Lower leg skin (tissue), 3 donors: ENCODE measurements at regions not wholly inside any gene's neighbourhood (a gene's known extent, or its start where the extent isn't known, plus 50 kb on each side); places are given as distances from the start of the nearest gene placed in this dataset.

ENCODE experiments used
- CTCF ChIP-seq, 3 donors: fragments of 450-650 bp; IDR thresholded peaks; one replicate each; pipeline ENCODE4 v1.5.1; 2016; ENCODE audit warnings: antibody characterized with exemption in 3 of 3, mild to moderate bottlenecking in 3 of 3, moderate library complexity in 2 of 3
- POLR2A ChIP-seq, 2 donors: fragments of 450-650 bp; IDR thresholded peaks; one replicate each; pipeline ENCODE4 v1.6.1; 2016 to 2017; ENCODE audit warnings: antibody characterized with exemption in 2 of 2, mild to moderate bottlenecking in 1 of 2, moderate library complexity in 1 of 2

- TF ChIP-seq CTCF (IDR thresholded peaks at IDR 0.05), result no peak
- TF ChIP-seq POLR2A (IDR thresholded peaks at IDR 0.05), result no peak
Observed at GRCh38 chr12:24281341-24281740, 331.9 kb upstream of the SOX5 start.
